Heart right ventricle (tissue), 16 donors: ENCODE measurements at regions not wholly inside any gene's neighbourhood (a gene's known extent, or its start where the extent isn't known, plus 50 kb on each side); places are given as distances from the start of the nearest gene placed in this dataset.

ENCODE experiments used
- ATAC-seq, 8 donors: fragments of 200-7000 bp; cut with Tn5 transposase; one replicate each; pipeline ENCODE4 v1.9.1; 2020; ENCODE audit warnings: mild to moderate bottlenecking in 8 of 8, moderate library complexity in 8 of 8, moderate number of reproducible peaks in 1 of 8
- DNase-seq, 2 donors: peaks; one replicate each; pipeline ENCODE4 v3.0.0-alpha.2; 2020
- H3K27ac ChIP-seq, 10 donors: fragments of 200-600 bp; sonication (generic) in 2 of 10; one replicate each; pipeline versions ENCODE4 v1.5.0 to v1.8.0; 2020 to 2022; ENCODE audit warnings: mild to moderate bottlenecking in 3 of 10
- H3K27me3 ChIP-seq, 7 donors: fragments of 200-600 bp; one replicate each; pipeline ENCODE4 v1.8.0; 2021 to 2022; ENCODE audit warnings: mild to moderate bottlenecking in 2 of 7
- H3K36me3 ChIP-seq, 9 donors: fragments of 200-600 bp; sonication (generic) in 1 of 9; one replicate each; pipeline versions ENCODE4 v1.5.0 to v1.8.0; 2020 to 2022; ENCODE audit warnings: mild to moderate bottlenecking in 2 of 9
- H3K4me1 ChIP-seq, 9 donors: fragments of 200-600 bp; sonication (generic) in 1 of 9; one replicate each; pipeline versions ENCODE4 v1.5.0 to v1.8.0; 2020 to 2022; ENCODE audit warnings: mild to moderate bottlenecking in 4 of 9
- H3K4me3 ChIP-seq, 10 donors: fragments of 200-600 bp; sonication (generic) in 2 of 10; one replicate each; pipeline versions ENCODE4 v1.5.0 to v1.8.0; 2020 to 2022; ENCODE audit warnings: mild to moderate bottlenecking in 7 of 10, moderate library complexity in 2 of 10
- H3K9me3 ChIP-seq, 11 donors: fragments of 200-600 bp in 10 of 11; sonication (generic) in 2 of 11; one replicate each; pipeline versions ENCODE4 v1.5.0 to v1.8.0; 2013 to 2022; ENCODE audit warnings: mild to moderate bottlenecking in 2 of 11, control low read depth in 1 of 11, moderate library complexity in 1 of 11
- WGBS, 2 donors: extraction: QIAGEN DNeasy Blood & Tissue Kit; methylation state at CpG; one replicate each; pipeline ENCODE4 v1.1.7; 2013; ENCODE audit warnings: inconsistent platforms in 1 of 2; 5-methylcytosine and 5-hydroxymethylcytosine counted together
- intact Hi-C, 10 donors: fragments of 100-400 bp; cut with DNase I; formaldehyde crosslinking; loops; one replicate each; pipeline versions ENCODE4 v1.11.1 to v1.14.2; 2022
- TF ChIP-seq, protein P1 (sequence below), 9 donors: fragments of 200-600 bp; sonication (generic) in 2 of 9; IDR thresholded peaks; one replicate each; pipeline versions ENCODE4 v1.5.0 to v1.8.0; 2021 to 2022; ENCODE audit warnings: antibody characterized with exemption in 9 of 9, mild to moderate bottlenecking in 5 of 9, moderate library complexity in 1 of 9
- donor health status: Arrhythmogenic right ventricular cardiomyopathy.
- donor health status: ischemic (EF 13 %, LVEDD 7.1; RV severe dilation, severe dysfunction).
- donor health status: healthy with polysubstance abuse.
- donor health status: DM: no; HTN: yes; CAD: no.
- donor health status: DM: no; HTN: no; CAD: no.
- donor health status: ischemic (EF 25% LVEDD 6.9; RV normal size, moderate dysfunction).
- donor health status: ischemic (EF 25% LVEDD 5.7; RV mildly dilated, moderate dysfunction).
- donor health status: healthy.
- donor health status: DM: yes; HTN: yes; CAD: no.
- donor health status: Ischemic cardiomyopathy.
- donor health status: ischemic (EF 35%, LVEDD 5.7; RV mildly dilated, moderate dysfunction).
- donor health status: nonischemic (EF 11% LVEDD 7.7; RV severe dilation, severe dysfunction).
- donor health status: DM: yes; HTN: yes; CAD: no.
- donor health status: PGD.
- donor health status: ischemic (EF 29% LVEDD 5.4; RV normal size, mild dysfunction).
- donor health status: nonischemic (EF 23%, LVEDD 6.1; RV moderate dilation, normal function).

DNA sequence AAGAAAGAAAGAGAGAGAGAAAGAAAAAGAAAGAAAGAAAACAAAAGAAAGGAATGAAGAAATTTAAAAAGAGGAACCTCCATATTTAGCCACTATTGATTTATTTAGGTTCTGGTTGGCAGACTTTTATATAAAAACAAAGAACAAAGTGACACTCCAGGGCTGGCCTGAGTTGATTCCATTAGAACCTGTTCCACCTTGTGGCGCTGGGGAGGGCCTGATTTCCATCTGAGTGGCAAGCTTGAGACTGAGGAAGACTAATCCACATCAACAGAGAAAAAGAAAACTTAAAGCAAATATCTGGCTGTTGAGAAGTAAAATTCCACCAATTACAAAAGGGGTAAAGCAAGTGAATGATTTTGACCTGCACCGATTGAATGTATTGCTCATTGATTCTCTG lies 345.3 kb downstream of the EN1 start:
- intact Hi-C loops = no loop called here
- no peak overlapping the region for H3K4me3 ChIP-seq
- H3K36me3 ChIP-seq = no peaks in the 10 kb centered on the region
- no peak overlapping the region for H3K27ac ChIP-seq
- ATAC-seq = no peak
- 75 to 82% methylated on average over 2 of the region's 2 CpGs for WGBS, 2 donors
- no peaks in the 10 kb centered on the region for H3K4me1 ChIP-seq
- peaks cover 0 to 25% (median 6%) of the 10 kb centered on the region in 7 donors for H3K27me3 ChIP-seq
- DNase-seq = no peak
- TF ChIP-seq, protein P1, sequence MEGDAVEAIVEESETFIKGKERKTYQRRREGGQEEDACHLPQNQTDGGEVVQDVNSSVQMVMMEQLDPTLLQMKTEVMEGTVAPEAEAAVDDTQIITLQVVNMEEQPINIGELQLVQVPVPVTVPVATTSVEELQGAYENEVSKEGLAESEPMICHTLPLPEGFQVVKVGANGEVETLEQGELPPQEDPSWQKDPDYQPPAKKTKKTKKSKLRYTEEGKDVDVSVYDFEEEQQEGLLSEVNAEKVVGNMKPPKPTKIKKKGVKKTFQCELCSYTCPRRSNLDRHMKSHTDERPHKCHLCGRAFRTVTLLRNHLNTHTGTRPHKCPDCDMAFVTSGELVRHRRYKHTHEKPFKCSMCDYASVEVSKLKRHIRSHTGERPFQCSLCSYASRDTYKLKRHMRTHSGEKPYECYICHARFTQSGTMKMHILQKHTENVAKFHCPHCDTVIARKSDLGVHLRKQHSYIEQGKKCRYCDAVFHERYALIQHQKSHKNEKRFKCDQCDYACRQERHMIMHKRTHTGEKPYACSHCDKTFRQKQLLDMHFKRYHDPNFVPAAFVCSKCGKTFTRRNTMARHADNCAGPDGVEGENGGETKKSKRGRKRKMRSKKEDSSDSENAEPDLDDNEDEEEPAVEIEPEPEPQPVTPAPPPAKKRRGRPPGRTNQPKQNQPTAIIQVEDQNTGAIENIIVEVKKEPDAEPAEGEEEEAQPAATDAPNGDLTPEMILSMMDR (IDR thresholded peaks at IDR 0.05) = no peak
- no peaks in the 10 kb centered on the region for H3K9me3 ChIP-seq

GRCh38 chr2:118498943-118499342 lies 348.5 kb downstream of the EN1 start:
- intact Hi-C loops = no loop called here
- Histone ChIP-seq H3K27me3 (peaks cover 0 to 14% (median 2%) of the 10 kb centered on the region in 7 donors), H3K36me3 (no peaks in the 10 kb centered on the region), H3K4me3 (no peak overlapping the region), H3K4me1 (no peaks in the 10 kb centered on the region), H3K27ac (no peak overlapping the region), H3K9me3 (no peaks in the 10 kb centered on the region)
- no peak for DNase-seq
- ATAC-seq = no peak
- TF ChIP-seq, protein P1 (IDR thresholded peaks at IDR 0.05) = no peak

DNA sequence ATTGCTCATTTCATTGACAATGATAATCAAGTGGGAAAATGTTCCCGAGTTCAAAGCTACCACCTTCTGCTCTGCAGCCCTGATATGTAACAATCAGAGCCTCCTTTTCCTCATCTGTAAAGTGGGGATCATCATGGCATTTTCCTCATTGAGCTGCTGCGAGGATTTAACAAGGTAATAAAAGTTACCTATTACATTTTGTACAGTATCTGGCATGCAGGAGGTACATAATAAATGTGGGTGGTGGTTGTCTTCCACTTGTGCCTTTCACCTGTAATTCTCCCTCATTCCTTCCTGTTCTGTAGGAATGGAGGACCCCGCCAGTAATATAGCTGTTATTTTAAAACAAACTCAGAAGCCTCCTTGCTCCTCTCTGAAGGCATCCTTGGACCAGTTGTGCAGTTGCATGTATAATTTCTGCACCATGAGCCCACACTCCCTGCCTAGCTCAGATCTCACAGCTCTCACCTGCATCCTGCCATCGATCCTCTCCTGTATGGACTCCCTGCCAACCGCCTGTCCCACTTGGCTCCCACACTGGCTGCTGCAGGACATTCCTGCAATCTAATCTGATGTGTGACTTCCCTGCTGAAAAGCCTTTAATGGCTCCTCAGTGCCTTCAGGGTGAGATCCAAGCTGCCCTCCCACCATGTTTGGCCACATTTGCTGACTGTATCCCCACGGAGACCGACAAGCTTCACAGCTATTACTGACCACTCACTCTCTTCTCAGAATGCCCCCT lies 350.4 kb downstream of the EN1 start:
- intact Hi-C loops = no loop called here

DNA sequence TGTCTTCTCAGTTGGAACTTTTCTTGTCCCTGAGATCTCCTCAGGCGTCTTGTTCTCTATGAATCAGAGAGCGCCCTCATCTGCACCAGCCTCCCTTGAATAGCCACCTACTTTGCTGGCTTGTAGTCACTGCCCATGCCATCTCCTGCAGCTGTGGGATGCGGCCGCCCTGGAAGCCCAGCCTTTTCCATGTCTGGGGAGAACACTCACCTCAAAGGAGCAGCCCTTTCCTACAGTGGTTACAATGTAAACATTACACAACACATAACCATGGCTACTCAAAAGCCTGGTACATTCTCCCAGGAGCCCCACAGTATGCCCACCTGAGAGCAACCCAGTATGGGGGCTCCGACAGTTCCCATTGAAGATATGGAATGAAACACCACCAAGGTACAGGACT lies 351.0 kb downstream of the EN1 start:
- ATAC-seq (no peak), DNase-seq (no peak)
- 90 to 94% methylated on average over 5 of the region's 5 CpGs for WGBS, 2 donors
- no peak overlapping the region for H3K4me3 ChIP-seq
- peaks cover 0 to 14% (median 3%) of the 10 kb centered on the region in 7 donors for H3K27me3 ChIP-seq
- TF ChIP-seq, protein P1 (IDR thresholded peaks at IDR 0.05) = no peak
- peaks cover 0 to 9% (median 0%) of the 10 kb centered on the region in 11 donors for H3K9me3 ChIP-seq
- H3K36me3 ChIP-seq = no peaks in the 10 kb centered on the region
- intact Hi-C loops = no loop called here
- no peaks in the 10 kb centered on the region for H3K4me1 ChIP-seq
- no peak overlapping the region for H3K27ac ChIP-seq

More for the DNA sequence above, 350.4 kb downstream of the EN1 start:
- no peaks in the 10 kb centered on the region for H3K4me1 ChIP-seq
- peaks cover 0 to 9% (median 0%) of the 10 kb centered on the region in 11 donors for H3K9me3 ChIP-seq
- 63 to 65% methylated on average over 7 of the region's 7 CpGs for WGBS, 2 donors
- H3K4me3 ChIP-seq = no peak overlapping the region
- H3K27ac ChIP-seq = no peak overlapping the region
- no peak for DNase-seq
- H3K27me3 ChIP-seq = peaks cover 0 to 14% (median 3%) of the 10 kb centered on the region in 7 donors
- TF ChIP-seq, protein P1 (IDR thresholded peaks at IDR 0.05) = no peak
- ATAC-seq = no peak
- H3K36me3 ChIP-seq = no peaks in the 10 kb centered on the region
